Right lobe of liver (tissue), 6 donors: ENCODE measurements at regions not wholly inside any gene's neighbourhood (a gene's known extent, or its start where the extent isn't known, plus 50 kb on each side); places are given as distances from the start of the nearest gene placed in this dataset.

Experiments
- ATAC-seq, 4 donors: fragments of 200-7000 bp; cut with Tn5 transposase; one replicate each; pipeline ENCODE4 v1.9.1; 2020; ENCODE audit warnings: mild to moderate bottlenecking in 4 of 4, moderate library complexity in 4 of 4
- DNase-seq, 3 donors: peaks; one replicate each; pipeline ENCODE4 v3.0.0-alpha.2; 2020
- H3K27ac ChIP-seq, 3 donors: fragments of 200-600 bp; one replicate each; pipeline ENCODE4 v1.8.0; 2022
- H3K27me3 ChIP-seq, 2 donors: fragments of 200-600 bp; one replicate each; pipeline ENCODE4 v1.8.0; 2022
- H3K36me3 ChIP-seq, 4 donors: fragments of 200-600 bp; sonication (generic) in 1 of 4; one replicate each; pipeline versions ENCODE4 v1.5.1 to v1.8.0; 2017 to 2022; ENCODE audit warnings: control low read depth in 1 of 4
- H3K4me1 ChIP-seq, 4 donors: fragments of 200-600 bp; sonication (generic) in 1 of 4; one replicate each; pipeline versions ENCODE4 v1.5.1 to v1.8.0; 2017 to 2022; ENCODE audit warnings: control low read depth in 1 of 4
- H3K4me3 ChIP-seq, 3 donors: fragments of 200-600 bp; one replicate each; pipeline ENCODE4 v1.8.0; 2022
- H3K9me3 ChIP-seq, 4 donors: fragments of 200-600 bp; sonication (generic) in 1 of 4; one replicate each; pipeline versions ENCODE4 v1.5.1 to v1.8.0; 2017 to 2022; ENCODE audit warnings: control low read depth in 1 of 4
- CTCF ChIP-seq, 4 donors: fragments of 200-600 bp in 3 of 4; fragments of 450-650 bp in 1 of 4; IDR thresholded peaks; one replicate each; pipeline versions ENCODE4 v1.5.1 to v1.8.0; 2016 to 2022; ENCODE audit warnings: antibody characterized with exemption in 4 of 4, mild to moderate bottlenecking in 2 of 4
- POLR2A ChIP-seq: fragments of 450-650 bp; IDR thresholded peaks from one replicate; pipeline ENCODE4 v1.6.1; 2017; ENCODE audit warnings: antibody characterized with exemption, mild to moderate bottlenecking
- WGBS: methylation state at CpG from one replicate; pipeline ENCODE4 v1.1.6; 2018; ENCODE audit warnings: low coverage, low lambda C conversion rate; ENCODE audit not compliant: insufficient coverage; ENCODE audit errors: missing lambda C conversion rate; 5-methylcytosine and 5-hydroxymethylcytosine counted together
- intact Hi-C, 2 donors: fragments of 100-400 bp; cut with DNase I; formaldehyde crosslinking; loops; one replicate each; pipeline versions ENCODE4 v1.11.2 to v1.14.1; 2022
- donor health status: DM: no; HTN: yes; CAD: no.
- donor health status: DM: no; HTN: no; CAD: no.
- donor health status: DM: no; HTN: no; CAD: no.
- donor health status: DM: no; HTN: yes; CAD: no.
- donor health status: DM: no; HTN: yes; CAD: no.

GRCh38 chr6:17033746-17034145 lies 68.1 kb upstream of the STMND1 start:
- intact Hi-C loops: no loop called here
- Histone ChIP-seq H3K36me3 (no peaks in the 10 kb centered on the region), H3K27ac (no peak overlapping the region), H3K4me3 (no peak overlapping the region), H3K9me3 (no peaks in the 10 kb centered on the region), H3K27me3 (no peaks in the 10 kb centered on the region), H3K4me1 (no peaks in the 10 kb centered on the region)
- no peak for ATAC-seq
- no peak for DNase-seq
- WGBS: 80% methylated on average over 4 of the region's 4 CpGs
- TF ChIP-seq POLR2A (no peak), CTCF (IDR thresholded peaks at IDR 0.05) (no peak)

GRCh38 chr6:17032988-17033634 lies 68.7 kb upstream of the STMND1 start:
- Histone ChIP-seq H3K36me3 (no peaks in the 10 kb centered on the region), H3K9me3 (no peaks in the 10 kb centered on the region), H3K27me3 (no peaks in the 10 kb centered on the region), H3K27ac (no peak overlapping the region), H3K4me1 (no peaks in the 10 kb centered on the region), H3K4me3 (no peak overlapping the region)
- 56% methylated on average over 12 of the region's 12 CpGs for WGBS
- DNase-seq (peak in 1 of 3 donors; percentile 52), ATAC-seq (peak in 1 of 4 donors; percentile 43)
- no peak for TF ChIP-seq CTCF (IDR thresholded peaks at IDR 0.05)
- no peak for TF ChIP-seq POLR2A
- intact Hi-C loops: no loop called here

- no peaks in the 10 kb centered on the region for H3K9me3 ChIP-seq
- no peak for ATAC-seq
- H3K4me1 ChIP-seq: no peaks in the 10 kb centered on the region
- TF ChIP-seq CTCF (IDR thresholded peaks at IDR 0.05) (no peak), POLR2A (no peak)
- H3K36me3 ChIP-seq: no peaks in the 10 kb centered on the region
- H3K4me3 ChIP-seq: no peak overlapping the region
- intact Hi-C loops: no loop called here
- 54% methylated on average over 3 of the region's 3 CpGs for WGBS
- no peak for DNase-seq
- H3K27me3 ChIP-seq: no peaks in the 10 kb centered on the region
- H3K27ac ChIP-seq: no peak overlapping the region
These were observed 69.3 kb upstream of the STMND1 start for GRCh38 chr6:17032590-17032987.

- ATAC-seq (no peak), DNase-seq (no peak)
- intact Hi-C loops: no loop called here
- H3K36me3 ChIP-seq: no peaks in the 10 kb centered on the region
- no peaks in the 10 kb centered on the region for H3K9me3 ChIP-seq
- H3K27me3 ChIP-seq: no peaks in the 10 kb centered on the region
- no peaks in the 10 kb centered on the region for H3K4me1 ChIP-seq
- no peak overlapping the region for H3K27ac ChIP-seq
- H3K4me3 ChIP-seq: no peak overlapping the region
- WGBS: 90% methylated on average over 9 of the region's 19 CpGs
- TF ChIP-seq POLR2A: no peak
- TF ChIP-seq CTCF (IDR thresholded peaks at IDR 0.05): no peak
These were observed 69.9 kb upstream of the STMND1 start for GRCh38 chr6:17031961-17032360.

- Histone ChIP-seq H3K4me3 (no peak overlapping the region), H3K4me1 (no peaks in the 10 kb centered on the region), H3K27ac (no peak overlapping the region), H3K27me3 (no peaks in the 10 kb centered on the region), H3K36me3 (no peaks in the 10 kb centered on the region), H3K9me3 (no peaks in the 10 kb centered on the region)
- WGBS: 69% methylated on average over 1 of the region's 1 CpG
- intact Hi-C loops: no loop called here
- TF ChIP-seq CTCF (IDR thresholded peaks at IDR 0.05) (no peak), POLR2A (no peak)
- no peak for ATAC-seq
- no peak for DNase-seq
These were observed 74.4 kb upstream of the STMND1 start for GRCh38 chr6:17027441-17027840.
